H1 (cell line): ENCODE measurements at regions not wholly inside any gene's neighbourhood (a gene's known extent, or its start where the extent isn't known, plus 50 kb on each side); places are given as distances from the start of the nearest gene placed in this dataset.
"Not testable (repeated sequence)": the region's sequence is repeated elsewhere in the genome, so short reads cannot be mapped to it uniquely, and the experiment has no call there.

Source experiments
- CTCF ChIA-PET: fragments of 300-600 bp; sonication (Branson Sonifier 250); formaldehyde crosslinking; loops from one replicate; lab custom pipeline; 2021; ENCODE audit not compliant: partially characterized antibody; lab: Charles Lee
- POLR2A ChIA-PET: fragments of 300-600 bp; sonication (Branson Sonifier 250); formaldehyde crosslinking; loops from one replicate; lab custom pipeline; 2021; ENCODE audit warnings: inconsistent platforms; ENCODE audit not compliant: partially characterized antibody; lab: Charles Lee
- DNase-seq, 2 experiments: peaks; one replicate each; pipeline versions ENCODE4 v3.0.0 to v3.0.0-alpha.2; 2010 to 2022; ENCODE audit warnings: low spot score in 2 of 2, low read depth in 1 of 2, mixed read lengths in 1 of 2
- FAIRE-seq: peaks from 2 replicates; lab custom pipeline; 2011; peaks lifted over from hg19 to GRCh38; lab: Jason Lieb, UNC
- H2AFZ ChIP-seq: 2 replicates; pipeline ENCODE4 v1.8.1; 2012; ENCODE audit warnings: low read length, inconsistent platforms
- H2AK5ac ChIP-seq: 2 replicates; pipeline ENCODE4 v1.6.1; 2013; ENCODE audit warnings: low read depth, low read length
- H2BK120ac ChIP-seq: replicated peaks from 2 replicates; pipeline ENCODE3; 2013; ENCODE audit warnings: low read depth, low read length, inconsistent platforms
- H2BK12ac ChIP-seq: 2 replicates; pipeline ENCODE4 v1.6.1; 2013; ENCODE audit warnings: low read depth, low read length
- H2BK15ac ChIP-seq: 2 replicates; pipeline ENCODE4 v1.6.1; 2013; ENCODE audit warnings: low read length
- H2BK20ac ChIP-seq: 2 replicates; pipeline ENCODE4 v1.6.1; 2013; ENCODE audit warnings: low read length
- H2BK5ac ChIP-seq: 2 replicates; pipeline ENCODE4 v1.6.1; 2013; ENCODE audit warnings: low read depth, low read length
- H3K14ac ChIP-seq: 2 replicates; pipeline ENCODE4 v1.6.1; 2013; ENCODE audit warnings: inconsistent platforms; ENCODE audit not compliant: insufficient read length
- H3K18ac ChIP-seq: 2 replicates; pipeline ENCODE4 v1.6.1; 2013; ENCODE audit warnings: low read length; ENCODE audit errors: extremely low read depth
- H3K23ac ChIP-seq: 2 replicates; pipeline ENCODE4 v1.6.1; 2013; ENCODE audit warnings: inconsistent platforms; ENCODE audit not compliant: insufficient read length
- H3K23me2 ChIP-seq: 2 replicates; pipeline ENCODE4 v1.6.1; 2013; ENCODE audit warnings: low read depth, low read length
- H3K27ac ChIP-seq: 2 replicates; pipeline ENCODE4 v1.6.1; 2011; ENCODE audit warnings: low read depth, low read length, inconsistent platforms
- H3K27me3 ChIP-seq, 4 experiments: replicated peaks in 1 of 4; 1 replicate in 1 of 4; 2 replicates in 3 of 4; pipeline versions ENCODE4 v1.6.1 to v1.8.1; 2011 to 2013; ENCODE audit warnings: low read length in 3 of 4, mild to moderate bottlenecking in 3 of 4, inconsistent platforms in 2 of 4, mixed read lengths in 2 of 4, moderate library complexity in 1 of 4; ENCODE audit not compliant: control insufficient read depth in 3 of 4, insufficient read depth in 3 of 4; ENCODE audit errors: extremely low read depth in 1 of 4
- H3K36me3 ChIP-seq, 4 experiments: 2 replicates each; pipeline versions ENCODE4 v1.6.1 to v1.8.1; 2011 to 2013; ENCODE audit warnings: mild to moderate bottlenecking in 4 of 4, low read length in 3 of 4, moderate library complexity in 2 of 4, control low read depth in 1 of 4, inconsistent platforms in 1 of 4; ENCODE audit not compliant: insufficient read depth in 4 of 4, control insufficient read depth in 2 of 4
- H3K4ac ChIP-seq: replicated peaks from 2 replicates; pipeline ENCODE3; 2013; ENCODE audit warnings: low read length, low read depth, mixed read lengths, inconsistent platforms; ENCODE audit not compliant: insufficient read length
- H3K4me1 ChIP-seq, 4 experiments: replicated peaks in 1 of 4; 1 replicate in 1 of 4; 2 replicates in 3 of 4; pipeline versions ENCODE4 v1.6.1 to v1.8.1; 2011 to 2013; ENCODE audit warnings: low read length in 3 of 4, inconsistent platforms in 2 of 4, mixed read lengths in 1 of 4; ENCODE audit not compliant: insufficient read depth in 4 of 4, control insufficient read depth in 3 of 4
- H3K4me2 ChIP-seq, 2 experiments: 2 replicates each; pipeline versions ENCODE4 v1.6.1 to v1.8.1; 2011 to 2013; ENCODE audit warnings: low read depth in 2 of 2, low read length in 2 of 2, control low read depth in 1 of 2, inconsistent platforms in 1 of 2, mild to moderate bottlenecking in 1 of 2; ENCODE audit not compliant: insufficient read depth in 1 of 2
- H3K4me3 ChIP-seq, 4 experiments: fragments of 200-600, 300-600 bp in 1 of 4; sonication (generic), shearing (Covaris generic), sonication (Bioruptor Twin) in 1 of 4; 2 replicates each; pipeline versions ENCODE4 v1.5.1 to v1.8.1; 2011 to 2016; ENCODE audit warnings: low read length in 4 of 4, low read depth in 3 of 4, control low read depth in 2 of 4, inconsistent platforms in 2 of 4, mild to moderate bottlenecking in 2 of 4, mixed read lengths in 1 of 4, moderate library complexity in 1 of 4; ENCODE audit not compliant: insufficient read depth in 2 of 4; ENCODE audit errors: extremely low read depth in 1 of 4
- H3K56ac ChIP-seq: replicated peaks from 2 replicates; pipeline ENCODE3; 2013; ENCODE audit warnings: low read depth, mild to moderate bottlenecking, mixed read lengths, low read length, inconsistent platforms; ENCODE audit not compliant: insufficient read length
- H3K79me1 ChIP-seq: 2 replicates; pipeline ENCODE4 v1.6.1; 2013; ENCODE audit warnings: low read depth, low read length, control low read depth
- H3K79me2 ChIP-seq, 2 experiments: 2 replicates each; pipeline versions ENCODE4 v1.6.1 to v1.8.1; 2012 to 2013; ENCODE audit warnings: low read length in 2 of 2, mild to moderate bottlenecking in 2 of 2, inconsistent platforms in 1 of 2; ENCODE audit not compliant: insufficient read depth in 2 of 2, control insufficient read depth in 1 of 2
- H3K9ac ChIP-seq, 4 experiments: replicated peaks in 1 of 4; 1 replicate in 1 of 4; 2 replicates in 3 of 4; pipeline versions ENCODE4 v1.6.1 to v1.8.1; 2011 to 2013; ENCODE audit warnings: low read depth in 3 of 4, low read length in 3 of 4, control low read depth in 2 of 4, mild to moderate bottlenecking in 2 of 4, moderate library complexity in 2 of 4, inconsistent platforms in 1 of 4; ENCODE audit errors: extremely low read depth in 1 of 4
- H3K9me3 ChIP-seq, 2 experiments: 2 replicates each; pipeline versions ENCODE4 v1.6.1 to v1.8.1; 2012 to 2013; ENCODE audit warnings: mild to moderate bottlenecking in 2 of 2, moderate library complexity in 2 of 2, control low read depth in 1 of 2, inconsistent platforms in 1 of 2, low read depth in 1 of 2, low read length in 1 of 2, mixed read lengths in 1 of 2; ENCODE audit not compliant: insufficient read depth in 2 of 2
- H4K20me1 ChIP-seq, 2 experiments: replicated peaks in 1 of 2; 2 replicates each; pipeline versions ENCODE3 to v1.8.1; 2011 to 2013; ENCODE audit warnings: inconsistent platforms in 2 of 2, low read length in 2 of 2, mild to moderate bottlenecking in 1 of 2; ENCODE audit not compliant: insufficient read depth in 2 of 2, control insufficient read depth in 1 of 2
- H4K5ac ChIP-seq: 2 replicates; pipeline ENCODE4 v1.6.1; 2013; ENCODE audit warnings: low read length, low read depth, mixed read lengths, inconsistent platforms; ENCODE audit not compliant: insufficient read length
- H4K8ac ChIP-seq: 2 replicates; pipeline ENCODE4 v1.8.0; 2013; ENCODE audit warnings: mild to moderate bottlenecking, moderate library complexity, low read length, inconsistent platforms; ENCODE audit not compliant: insufficient read depth; ENCODE audit errors: extremely low read depth
- H4K91ac ChIP-seq: replicated peaks from 2 replicates; pipeline ENCODE3; 2013; ENCODE audit warnings: low read length, mixed read lengths, inconsistent platforms; ENCODE audit not compliant: insufficient read length
- WGBS, 2 experiments: shearing (Covaris generic) in 1 of 2; methylation state at CpG; one replicate each; pipeline versions ENCODE4 v1.1.6 to v1.1.7; 2013 to 2015; ENCODE audit warnings: low lambda C conversion rate in 2 of 2, mixed read lengths in 2 of 2, inconsistent platforms in 1 of 2, low coverage in 1 of 2, missing lambda C conversion rate in 1 of 2; ENCODE audit not compliant: insufficient replicate concordance in 2 of 2, insufficient coverage in 1 of 2, insufficient read length in 1 of 2; ENCODE audit errors: extremely low coverage in 1 of 2, missing lambda C conversion rate in 1 of 2; 5-methylcytosine and 5-hydroxymethylcytosine counted together

GRCh38 chr21:5042583-5042982 is 5478.8 kb upstream of the TPTE start:
- H3K56ac ChIP-seq, H3K4me2 ChIP-seq, H3K27ac ChIP-seq, H3K9me3 ChIP-seq, H2BK20ac ChIP-seq, FAIRE-seq, H3K14ac ChIP-seq, H3K27me3 ChIP-seq, H2AFZ ChIP-seq, H3K9ac ChIP-seq, H3K79me2 ChIP-seq, H3K4me1 ChIP-seq, POLR2A ChIA-PET, H4K8ac ChIP-seq, H2BK15ac ChIP-seq, H2BK5ac ChIP-seq, H4K20me1 ChIP-seq, H3K18ac ChIP-seq, H2BK120ac ChIP-seq, H3K23ac ChIP-seq, H4K91ac ChIP-seq, H3K36me3 ChIP-seq, CTCF ChIA-PET, H3K23me2 ChIP-seq, DNase-seq, H3K79me1 ChIP-seq, H4K5ac ChIP-seq, H2AK5ac ChIP-seq, H2BK12ac ChIP-seq, H3K4ac ChIP-seq, H3K4me3 ChIP-seq: not testable (repeated sequence)
- WGBS, 2 experiments, result no CpG with 5 or more reads among the region's 17 CpGs

- FAIRE-seq, H4K20me1 ChIP-seq, H2AFZ ChIP-seq, H3K23me2 ChIP-seq, H3K9me3 ChIP-seq, H3K4me1 ChIP-seq, H3K27me3 ChIP-seq, H3K79me2 ChIP-seq, H3K4me3 ChIP-seq, H2BK120ac ChIP-seq, H4K91ac ChIP-seq, H2BK20ac ChIP-seq, H2AK5ac ChIP-seq, H2BK5ac ChIP-seq, H3K27ac ChIP-seq, H3K79me1 ChIP-seq, H2BK12ac ChIP-seq, H3K56ac ChIP-seq, H3K4ac ChIP-seq, H3K23ac ChIP-seq, H4K5ac ChIP-seq, H3K18ac ChIP-seq, H3K36me3 ChIP-seq, H2BK15ac ChIP-seq, H3K4me2 ChIP-seq, H3K14ac ChIP-seq, DNase-seq, H3K9ac ChIP-seq, CTCF ChIA-PET, H4K8ac ChIP-seq, POLR2A ChIA-PET: not testable (repeated sequence)
- WGBS, 2 experiments, result no CpG with 5 or more reads among the region's 7 CpGs
Observed at GRCh38 chr21:5044812-5045211, 5476.6 kb upstream of the TPTE start.
